PC-3 (cell line): ENCODE measurements at regions not wholly inside any gene's neighbourhood (a gene's known extent, or its start where the extent isn't known, plus 50 kb on each side); places are given as distances from the start of the nearest gene placed in this dataset.

ENCODE experiments used
- ATAC-seq: fragments of 200-7000 bp; cut with Tn5 transposase; 2 replicates; pipeline ENCODE4 v1.9.1; 2020; ENCODE audit warnings: mild to moderate bottlenecking, moderate library complexity
- BruUV-seq: library from RNA; stranded (reverse); fragments of 400-500 nt; replicated peaks from 2 replicates; lab custom pipeline; 2021; lab: Mats Ljungman, UMichigan
- CTCF ChIA-PET: fragments of 300-600 bp; sonication (Branson Sonifier 250); formaldehyde crosslinking; loops from one replicate; lab custom pipeline; 2022; ENCODE audit warnings: antibody characterized with exemption; lab: Charles Lee
- POLR2A ChIA-PET: fragments of 300-600 bp; sonication (Branson Sonifier 250); formaldehyde crosslinking; loops from one replicate; lab custom pipeline; 2022; ENCODE audit warnings: antibody characterized with exemption; ENCODE audit not compliant: unreplicated experiment; lab: Charles Lee
- DNase-seq: peaks from one replicate; pipeline ENCODE4 v3.0.0-alpha.2; 2015
- H2AFZ ChIP-seq: fragments of 300-600 bp; sonication (generic); 2 replicates; pipeline ENCODE4 v1.6.0; 2016; ENCODE audit warnings: antibody characterized with exemption, low read length
- H3F3A ChIP-seq: fragments of 300-600 bp; sonication (generic); one replicate; pipeline ENCODE4 v1.6.0; 2017; ENCODE audit warnings: antibody characterized with exemption, low read length, control low read depth, mild to moderate bottlenecking; ENCODE audit not compliant: unreplicated experiment
- H3K27ac ChIP-seq: fragments of 300-600 bp; sonication (generic); 2 replicates; pipeline ENCODE4 v1.5.1; 2016; ENCODE audit warnings: mild to moderate bottlenecking, low read length
- H3K27me3 ChIP-seq: fragments of 300-600 bp; sonication (generic); 2 replicates; pipeline ENCODE4 v1.6.1; 2016; ENCODE audit warnings: low read length, mixed read lengths
- H3K36me3 ChIP-seq: fragments of 300-600 bp; sonication (generic); 2 replicates; pipeline ENCODE4 v1.6.1; 2016; ENCODE audit warnings: low read depth, mixed run types, low read length, mixed read lengths
- H3K4me1 ChIP-seq: fragments of 300-600 bp; sonication (generic); 2 replicates; pipeline ENCODE4 v1.5.1; 2016; ENCODE audit warnings: low read length; ENCODE audit not compliant: insufficient read depth
- H3K4me2 ChIP-seq: fragments of 300-600 bp; sonication (generic); 2 replicates; pipeline ENCODE4 v1.6.0; 2016; ENCODE audit warnings: low read length
- H3K4me3 ChIP-seq: fragments of 300-600 bp; sonication (generic); 2 replicates; pipeline ENCODE4 v1.5.1; 2016; ENCODE audit warnings: mild to moderate bottlenecking, low read length, mixed read lengths
- H3K79me2 ChIP-seq: fragments of 300-600 bp; sonication (generic); 2 replicates; pipeline ENCODE4 v1.6.1; 2017; ENCODE audit warnings: low read length, mixed read lengths
- H3K9ac ChIP-seq: fragments of 300-600 bp; sonication (generic); 2 replicates; pipeline ENCODE4 v1.6.0; 2016; ENCODE audit warnings: mild to moderate bottlenecking, low read length
- H3K9me2 ChIP-seq: fragments of 300-600 bp; sonication (generic); replicated peaks from 2 replicates; pipeline ENCODE4 v1.6.1; 2016; ENCODE audit warnings: mixed run types, low read length, mixed read lengths
- H3K9me3 ChIP-seq: fragments of 300-600 bp; sonication (generic); 2 replicates; pipeline ENCODE4 v1.6.1; 2016; ENCODE audit warnings: low read length, mixed read lengths
- H4K20me1 ChIP-seq: fragments of 300-600 bp; sonication (generic); 2 replicates; pipeline ENCODE4 v1.6.1; 2016; ENCODE audit warnings: low read length, mixed read lengths
- EZH2 ChIP-seq: fragments of 300-600 bp; sonication (generic); IDR thresholded peaks from one replicate; pipeline ENCODE4 v1.6.1; 2017; ENCODE audit warnings: antibody characterized with exemption, mild to moderate bottlenecking, low read length; ENCODE audit not compliant: unreplicated experiment
- EZH2phosphoT487 ChIP-seq: fragments of 300-600 bp; sonication (generic); IDR thresholded peaks from 2 replicates; pipeline ENCODE4 v1.6.1; 2018; ENCODE audit warnings: mild to moderate bottlenecking, antibody characterized with exemption, low read length, borderline replicate concordance
- intact Hi-C: fragments of 100-400 bp; cut with micrococcal nuclease; formaldehyde crosslinking; loops from 2 replicates; pipeline ENCODE4 v1.9.0; 2023
- TF ChIP-seq, protein P1 (sequence below): fragments of 300-600 bp; sonication (generic); conservative IDR thresholded peaks from 2 replicates; pipeline ENCODE4 v1.5.1; 2017; ENCODE audit warnings: antibody characterized with exemption, low read depth, mild to moderate bottlenecking, low read length

DNA sequence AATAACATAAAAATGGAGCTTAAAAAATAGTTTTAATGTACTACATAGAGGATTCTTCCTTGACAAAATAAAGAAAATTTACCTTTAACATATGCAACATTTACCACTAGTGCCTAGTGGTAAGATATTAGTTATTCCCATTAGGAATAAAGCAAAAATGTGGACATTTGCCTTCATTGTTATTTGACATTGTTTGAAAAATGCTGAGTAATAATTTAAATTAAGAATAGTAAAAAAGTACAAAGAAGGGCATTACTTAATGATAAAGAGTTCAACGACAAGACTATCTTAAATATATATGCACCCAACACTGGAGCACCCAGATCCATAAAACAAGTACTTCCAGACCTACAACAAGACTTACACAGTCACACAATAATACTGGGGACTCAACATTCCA lies 125.7 kb downstream of the POLR2M start:
- Histone ChIP-seq H3K36me3 (no peaks in the 10 kb centered on the region), H3K4me1 (no peaks in the 10 kb centered on the region), H2AFZ (no peak overlapping the region), H3K9me3 (no peaks in the 10 kb centered on the region), H3K9ac (no peak overlapping the region), H3K79me2 (no peaks in the 10 kb centered on the region), H3K4me3 (no peak overlapping the region), H3F3A (no peaks in the 10 kb centered on the region), H3K27me3 (peaks cover 34% of the 10 kb centered on the region), H3K27ac (no peak overlapping the region), H3K9me2 (no peaks in the 10 kb centered on the region), H4K20me1 (no peaks in the 10 kb centered on the region), H3K4me2 (no peak overlapping the region)
- intact Hi-C loops, result no loop called here
- DNase-seq, result no peak
- TF ChIP-seq EZH2, result no peak
- TF ChIP-seq, protein P1, sequence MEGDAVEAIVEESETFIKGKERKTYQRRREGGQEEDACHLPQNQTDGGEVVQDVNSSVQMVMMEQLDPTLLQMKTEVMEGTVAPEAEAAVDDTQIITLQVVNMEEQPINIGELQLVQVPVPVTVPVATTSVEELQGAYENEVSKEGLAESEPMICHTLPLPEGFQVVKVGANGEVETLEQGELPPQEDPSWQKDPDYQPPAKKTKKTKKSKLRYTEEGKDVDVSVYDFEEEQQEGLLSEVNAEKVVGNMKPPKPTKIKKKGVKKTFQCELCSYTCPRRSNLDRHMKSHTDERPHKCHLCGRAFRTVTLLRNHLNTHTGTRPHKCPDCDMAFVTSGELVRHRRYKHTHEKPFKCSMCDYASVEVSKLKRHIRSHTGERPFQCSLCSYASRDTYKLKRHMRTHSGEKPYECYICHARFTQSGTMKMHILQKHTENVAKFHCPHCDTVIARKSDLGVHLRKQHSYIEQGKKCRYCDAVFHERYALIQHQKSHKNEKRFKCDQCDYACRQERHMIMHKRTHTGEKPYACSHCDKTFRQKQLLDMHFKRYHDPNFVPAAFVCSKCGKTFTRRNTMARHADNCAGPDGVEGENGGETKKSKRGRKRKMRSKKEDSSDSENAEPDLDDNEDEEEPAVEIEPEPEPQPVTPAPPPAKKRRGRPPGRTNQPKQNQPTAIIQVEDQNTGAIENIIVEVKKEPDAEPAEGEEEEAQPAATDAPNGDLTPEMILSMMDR, result no peak
- TF ChIP-seq EZH2phosphoT487, result no peak
- no TSS peak for BruUV-seq
- ATAC-seq, result no peak
- ChIA-PET POLR2A (no interaction called here), CTCF (no interaction called here)

DNA sequence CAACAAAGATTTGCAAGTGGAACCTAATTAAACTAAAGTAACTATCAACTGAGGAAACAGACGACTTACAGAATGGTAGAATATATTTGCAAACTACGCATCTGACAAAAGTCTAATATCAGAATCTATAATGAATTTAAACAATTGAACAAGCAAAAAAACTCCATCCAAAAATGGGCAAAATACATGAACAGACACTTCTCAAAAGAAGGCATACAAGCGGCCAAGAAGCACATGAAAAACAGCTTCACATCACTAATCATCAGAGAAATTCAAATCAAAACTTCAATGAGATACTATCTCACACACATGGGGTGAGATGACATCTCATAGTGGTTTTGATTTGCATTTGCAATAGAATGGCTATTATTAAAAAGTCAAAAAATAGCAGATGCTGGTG lies 128.6 kb downstream of the POLR2M start:
- no peak overlapping the region for H3K4me3 ChIP-seq
- H3K4me2 ChIP-seq, result no peak overlapping the region
- intact Hi-C loops, result no loop called here
- no peak overlapping the region for H3K27ac ChIP-seq
- H3K9me3 ChIP-seq, result no peaks in the 10 kb centered on the region
- CTCF ChIA-PET, result no interaction called here
- no peak overlapping the region for H3K9ac ChIP-seq
- peaks cover 20% of the 10 kb centered on the region for H3K27me3 ChIP-seq
- H3K4me1 ChIP-seq, result no peaks in the 10 kb centered on the region
- POLR2A ChIA-PET, result no interaction called here
- no peaks in the 10 kb centered on the region for H3K36me3 ChIP-seq
- no TSS peak for BruUV-seq
- H3F3A ChIP-seq, result no peaks in the 10 kb centered on the region
- DNase-seq (no peak), ATAC-seq (no peak)
- no peak overlapping the region for H2AFZ ChIP-seq
- no peaks in the 10 kb centered on the region for H3K79me2 ChIP-seq
- H4K20me1 ChIP-seq, result no peaks in the 10 kb centered on the region
- H3K9me2 ChIP-seq, result no peaks in the 10 kb centered on the region
- TF ChIP-seq, protein P1, result no peak
- TF ChIP-seq EZH2phosphoT487 (no peak), EZH2 (no peak)

DNA sequence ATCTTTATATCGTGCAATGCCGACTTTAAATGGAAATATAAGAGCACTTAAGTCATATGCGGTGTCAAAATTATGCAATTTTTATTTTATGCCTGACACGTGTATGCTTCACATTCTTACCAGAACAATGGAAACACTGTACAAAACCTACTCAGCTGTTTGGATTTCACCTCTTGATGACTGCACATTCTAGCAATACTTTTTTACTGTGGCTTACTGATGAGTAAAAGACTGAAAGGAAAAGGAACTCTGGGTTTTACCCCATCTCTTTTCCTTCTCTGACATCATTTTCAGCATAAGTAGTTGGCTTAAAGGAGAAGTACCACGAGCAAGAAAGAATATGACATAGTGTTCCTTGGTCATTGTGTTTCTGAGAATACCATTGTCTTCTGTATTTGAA lies 142.8 kb downstream of the POLR2M start:
- ATAC-seq (no peak), DNase-seq (no peak)
- ChIA-PET CTCF (no interaction called here), POLR2A (no interaction called here)
- TF ChIP-seq EZH2phosphoT487 (no peak), EZH2 (no peak)
- TF ChIP-seq, protein P1, result no peak
- BruUV-seq, result no TSS peak
- H3K36me3 ChIP-seq, result no peaks in the 10 kb centered on the region
- H3K79me2 ChIP-seq, result no peaks in the 10 kb centered on the region
- H3K9me3 ChIP-seq, result no peaks in the 10 kb centered on the region
- intact Hi-C loops, result no loop called here
- H3K4me1 ChIP-seq, result no peaks in the 10 kb centered on the region
- no peaks in the 10 kb centered on the region for H4K20me1 ChIP-seq
- no peak overlapping the region for H3K4me3 ChIP-seq
- H2AFZ ChIP-seq, result no peak overlapping the region
- H3K4me2 ChIP-seq, result no peak overlapping the region
- no peak overlapping the region for H3K27ac ChIP-seq
- H3K9ac ChIP-seq, result no peak overlapping the region
- no peaks in the 10 kb centered on the region for H3F3A ChIP-seq
- H3K27me3 ChIP-seq, result peaks cover 51% of the 10 kb centered on the region
- no peaks in the 10 kb centered on the region for H3K9me2 ChIP-seq
